ENCODE measurements at regions not wholly inside any gene's neighbourhood (a gene's known extent, or its start where the extent isn't known, plus 50 kb on each side); places are given as distances from the start of the nearest gene placed in this dataset.
"Not testable (repeated sequence)": the region's sequence is repeated elsewhere in the genome, so short reads cannot be mapped to it uniquely, and the experiment has no call there.

DNA sequence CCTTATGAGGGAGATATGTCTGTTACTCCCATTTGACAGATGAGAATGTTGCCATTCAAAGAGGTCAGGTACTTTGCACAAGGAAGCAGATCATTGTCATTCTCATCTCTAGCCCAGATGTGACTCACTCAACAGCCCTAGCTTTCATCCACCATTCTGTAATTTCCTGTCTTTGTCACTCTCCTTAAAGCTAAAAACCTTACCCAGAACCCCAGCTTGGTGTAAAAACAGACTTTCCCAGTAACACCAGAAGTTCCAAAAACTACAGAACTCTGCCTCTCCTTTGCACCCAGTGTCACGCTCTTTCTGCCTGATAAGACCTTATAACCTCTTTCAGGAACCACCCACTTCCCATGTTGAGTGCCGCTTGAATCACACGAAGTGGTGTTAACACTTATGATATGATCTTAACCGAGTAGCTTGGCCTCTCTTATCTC, 89.1 kb upstream of the SP4 start:
- no peak overlapping the region for H3K27ac Mint-ChIP-seq
- POLR2A ChIA-PET, result no interaction called here
- no peak for ATAC-seq (ENCODE audit: low read depth)
- no peaks in the 10 kb centered on the region for H3K36me3 Mint-ChIP-seq (ENCODE audit: low read depth)
- H3K9me3 Mint-ChIP-seq, result no peaks in the 10 kb centered on the region
- TF ChIP-seq, protein P1, sequence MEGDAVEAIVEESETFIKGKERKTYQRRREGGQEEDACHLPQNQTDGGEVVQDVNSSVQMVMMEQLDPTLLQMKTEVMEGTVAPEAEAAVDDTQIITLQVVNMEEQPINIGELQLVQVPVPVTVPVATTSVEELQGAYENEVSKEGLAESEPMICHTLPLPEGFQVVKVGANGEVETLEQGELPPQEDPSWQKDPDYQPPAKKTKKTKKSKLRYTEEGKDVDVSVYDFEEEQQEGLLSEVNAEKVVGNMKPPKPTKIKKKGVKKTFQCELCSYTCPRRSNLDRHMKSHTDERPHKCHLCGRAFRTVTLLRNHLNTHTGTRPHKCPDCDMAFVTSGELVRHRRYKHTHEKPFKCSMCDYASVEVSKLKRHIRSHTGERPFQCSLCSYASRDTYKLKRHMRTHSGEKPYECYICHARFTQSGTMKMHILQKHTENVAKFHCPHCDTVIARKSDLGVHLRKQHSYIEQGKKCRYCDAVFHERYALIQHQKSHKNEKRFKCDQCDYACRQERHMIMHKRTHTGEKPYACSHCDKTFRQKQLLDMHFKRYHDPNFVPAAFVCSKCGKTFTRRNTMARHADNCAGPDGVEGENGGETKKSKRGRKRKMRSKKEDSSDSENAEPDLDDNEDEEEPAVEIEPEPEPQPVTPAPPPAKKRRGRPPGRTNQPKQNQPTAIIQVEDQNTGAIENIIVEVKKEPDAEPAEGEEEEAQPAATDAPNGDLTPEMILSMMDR (IDR thresholded peaks at IDR 0.05), result no peak
- H3K4me3 Mint-ChIP-seq, result no peak overlapping the region
- CTCF ChIA-PET, result no interaction called here
- peaks cover 3% of the 10 kb centered on the region for H3K4me1 Mint-ChIP-seq
- no peaks in the 10 kb centered on the region for H3K27me3 Mint-ChIP-seq
- DNase-seq, result no peak
- intact Hi-C loops (cut with micrococcal nuclease), result no loop called here

GRCh38 chr7:21344900-21345299, 83.0 kb upstream of the SP4 start:
- ATAC-seq (ENCODE audit: low read depth); H3K27ac Mint-ChIP-seq; intact Hi-C loops (cut with micrococcal nuclease); H3K4me1 Mint-ChIP-seq; H3K4me3 Mint-ChIP-seq; H3K36me3 Mint-ChIP-seq (ENCODE audit: low read depth); H3K9me3 Mint-ChIP-seq; CTCF ChIA-PET; DNase-seq; H3K27me3 Mint-ChIP-seq: not testable (repeated sequence)
- POLR2A ChIA-PET, result interaction anchor here (0.6 kb wide), 1 partner anchor 22 kb away, joined by 3 read pairs; no protein-coding TSS in a partner anchor

GRCh38 chr7:21345361-21345760, 82.5 kb upstream of the SP4 start:
- intact Hi-C loops (cut with micrococcal nuclease), result no loop called here
- Mint-ChIP-seq H3K4me3 (no peak overlapping the region), H3K9me3 (no peaks in the 10 kb centered on the region), H3K27me3 (no peaks in the 10 kb centered on the region), H3K27ac (no peak overlapping the region), H3K36me3 (ENCODE audit: low read depth) (no peaks in the 10 kb centered on the region), H3K4me1 (peaks cover 2% of the 10 kb centered on the region)
- ChIA-PET POLR2A (interaction anchor here (0.6 kb wide), 1 partner anchor 23 kb away, joined by 3 read pairs; no protein-coding TSS in a partner anchor), CTCF (no interaction called here)
- DNase-seq (no peak), ATAC-seq (ENCODE audit: low read depth) (no peak)
- TF ChIP-seq, protein P1 (IDR thresholded peaks at IDR 0.05), result no peak

GRCh38 chr7:21346297-21346696, 81.6 kb upstream of the SP4 start:
- TF ChIP-seq, protein P1 (IDR thresholded peaks at IDR 0.05), result no peak

GRCh38 chr7:21352540-21353387, 75.1 kb upstream of the SP4 start:
- no peak for DNase-seq
- H3K27me3 Mint-ChIP-seq, result no peaks in the 10 kb centered on the region
- intact Hi-C loops (cut with micrococcal nuclease), result loop anchor here (1.0 to 10.0 kb wide), 8 partner anchors 40 to 1644 kb away; partner anchors contain the start of genes CDCA7L and POLR1F
- ATAC-seq (ENCODE audit: low read depth), result peak; percentile 84
- H3K4me1 Mint-ChIP-seq, result peaks cover 58% of the 10 kb centered on the region
- H3K9me3 Mint-ChIP-seq, result no peaks in the 10 kb centered on the region
- ChIA-PET CTCF (interaction anchor here (1.5 to 1.8 kb wide), 2 partner anchors 74 to 91 kb away, joined by 7 to 10 read pairs; no protein-coding TSS in a partner anchor), POLR2A (interaction anchor here (0.9 to 2.8 kb wide), 5 partner anchors 47 to 593 kb away, joined by 3 to 42 read pairs (median 6); partner anchors contain the start of genes CDCA7L and SP4)
- peak overlapping the region; percentile 71 for H3K4me3 Mint-ChIP-seq
- peak overlapping the region; percentile 88 for H3K27ac Mint-ChIP-seq
- no peaks in the 10 kb centered on the region for H3K36me3 Mint-ChIP-seq (ENCODE audit: low read depth)
- TF ChIP-seq, protein P1 (IDR thresholded peaks at IDR 0.05), result no peak

More at GRCh38 chr7:21346297-21346696, 81.6 kb upstream of the SP4 start:
- Mint-ChIP-seq H3K27me3 (no peaks in the 10 kb centered on the region), H3K9me3 (no peaks in the 10 kb centered on the region), H3K27ac (no peak overlapping the region), H3K36me3 (ENCODE audit: low read depth) (no peaks in the 10 kb centered on the region), H3K4me1 (peaks cover 5% of the 10 kb centered on the region), H3K4me3 (no peak overlapping the region)
- ATAC-seq (ENCODE audit: low read depth), result no peak
- intact Hi-C loops (cut with micrococcal nuclease), result no loop called here
- POLR2A ChIA-PET, result no interaction called here
- CTCF ChIA-PET, result no interaction called here
- no peak for DNase-seq

Measured in activated B cell treated with CpG ODN at 0.5 μM for 24 hours (primary cell).